HG02571 (cell line): ENCODE measurements at regions not wholly inside any gene's neighbourhood (a gene's known extent, or its start where the extent isn't known, plus 50 kb on each side); places are given as distances from the start of the nearest gene placed in this dataset.

Experiments
- ATAC-seq: cut with Tn5 transposase; IDR thresholded peaks from one replicate; pipeline ENCODE4 v1.9.1; 2021; ENCODE audit warnings: mild to moderate bottlenecking, moderate library complexity; ENCODE audit not compliant: unreplicated experiment

GRCh38 chr1:226816576-226816975 lies 53.8 kb upstream of the PSEN2 start:
- no peak for ATAC-seq

DNA sequence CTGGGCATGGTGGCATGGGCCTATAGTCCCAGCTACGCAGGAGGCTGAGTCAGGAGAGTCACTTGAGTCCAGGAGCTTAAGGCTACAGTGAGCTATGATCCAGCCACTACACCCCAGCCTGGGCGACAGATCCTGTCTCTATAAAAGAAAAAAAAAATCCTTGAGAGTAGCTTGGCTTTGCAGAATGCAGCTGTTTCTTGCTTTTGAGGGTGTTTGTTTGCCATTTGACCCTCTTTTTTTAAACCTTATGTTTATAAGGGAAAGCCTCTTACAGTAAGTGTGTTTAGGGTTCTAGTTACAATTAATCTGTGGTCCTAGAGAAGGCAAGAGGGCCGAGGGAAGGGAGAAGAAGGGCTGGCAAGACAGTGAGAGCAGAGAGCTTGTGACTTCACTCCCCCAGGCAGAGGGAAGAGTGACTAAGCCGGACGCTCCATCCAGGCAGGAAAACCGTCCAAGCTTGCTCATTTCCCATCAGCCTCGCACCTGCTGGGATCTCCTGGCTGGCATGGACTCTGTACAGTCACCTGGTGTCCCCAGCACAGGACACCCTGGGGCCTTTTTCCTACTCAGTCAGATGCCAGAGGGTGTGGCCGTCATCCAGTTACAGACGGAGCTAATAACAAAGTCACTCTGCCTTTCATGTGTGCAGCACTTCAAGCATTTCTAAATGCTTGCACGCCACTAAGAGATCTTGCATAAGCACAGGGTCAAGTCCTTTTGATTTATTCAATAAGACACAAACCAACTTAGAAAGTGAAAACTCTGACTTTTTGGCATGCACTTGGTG lies 55.5 kb upstream of the PSEN2 start:
- no peak for ATAC-seq

- no peak for ATAC-seq
These were observed 56.5 kb upstream of the PSEN2 start for GRCh38 chr1:226813671-226814591.

DNA sequence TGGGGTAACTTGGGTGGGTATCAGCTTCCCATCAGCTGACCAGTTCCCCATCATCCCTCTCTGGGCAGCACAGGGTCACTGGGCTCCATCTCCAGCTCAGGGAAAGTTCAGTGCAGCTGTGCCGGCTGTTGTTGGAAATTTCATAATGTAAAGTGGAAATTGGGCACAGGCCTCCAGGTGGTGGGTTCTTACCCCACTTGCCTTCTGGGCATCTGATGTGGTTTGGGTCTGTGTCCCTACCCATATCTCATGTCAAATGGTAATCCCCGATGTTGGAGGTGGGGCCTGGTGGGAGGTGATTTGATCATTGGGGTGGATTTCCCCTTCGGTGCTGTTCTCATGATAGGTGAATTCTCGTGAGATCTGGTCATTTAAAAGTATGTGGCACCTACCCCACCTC lies 59.7 kb upstream of the PSEN2 start:
- ATAC-seq, result no peak

GRCh38 chr1:226809785-226810571 lies 60.4 kb upstream of the PSEN2 start:
- no peak for ATAC-seq

DNA sequence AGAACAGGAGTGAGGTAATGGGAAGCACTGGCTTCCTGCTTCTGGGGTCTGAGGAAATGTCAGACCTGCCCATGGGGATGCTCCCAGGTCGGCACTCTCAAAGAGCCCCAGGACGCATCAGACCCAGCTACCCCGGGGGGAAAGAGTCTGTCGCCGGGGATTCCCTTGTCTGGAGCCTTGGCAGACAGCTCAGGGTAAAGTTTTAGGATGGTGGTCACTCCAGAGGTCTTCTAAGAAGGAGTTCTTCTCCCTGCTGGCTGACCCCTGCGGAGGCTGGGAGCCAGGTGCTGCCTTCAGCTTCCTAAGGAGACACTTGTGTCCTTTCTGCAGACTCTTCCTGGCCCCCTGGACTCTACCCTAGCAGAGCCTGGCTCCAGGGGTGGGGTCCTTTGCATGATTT lies 61.9 kb upstream of the PSEN2 start:
- ATAC-seq, result no peak

- ATAC-seq, result no peak
These were observed 63.4 kb upstream of the PSEN2 start for GRCh38 chr1:226806988-226807387.

DNA sequence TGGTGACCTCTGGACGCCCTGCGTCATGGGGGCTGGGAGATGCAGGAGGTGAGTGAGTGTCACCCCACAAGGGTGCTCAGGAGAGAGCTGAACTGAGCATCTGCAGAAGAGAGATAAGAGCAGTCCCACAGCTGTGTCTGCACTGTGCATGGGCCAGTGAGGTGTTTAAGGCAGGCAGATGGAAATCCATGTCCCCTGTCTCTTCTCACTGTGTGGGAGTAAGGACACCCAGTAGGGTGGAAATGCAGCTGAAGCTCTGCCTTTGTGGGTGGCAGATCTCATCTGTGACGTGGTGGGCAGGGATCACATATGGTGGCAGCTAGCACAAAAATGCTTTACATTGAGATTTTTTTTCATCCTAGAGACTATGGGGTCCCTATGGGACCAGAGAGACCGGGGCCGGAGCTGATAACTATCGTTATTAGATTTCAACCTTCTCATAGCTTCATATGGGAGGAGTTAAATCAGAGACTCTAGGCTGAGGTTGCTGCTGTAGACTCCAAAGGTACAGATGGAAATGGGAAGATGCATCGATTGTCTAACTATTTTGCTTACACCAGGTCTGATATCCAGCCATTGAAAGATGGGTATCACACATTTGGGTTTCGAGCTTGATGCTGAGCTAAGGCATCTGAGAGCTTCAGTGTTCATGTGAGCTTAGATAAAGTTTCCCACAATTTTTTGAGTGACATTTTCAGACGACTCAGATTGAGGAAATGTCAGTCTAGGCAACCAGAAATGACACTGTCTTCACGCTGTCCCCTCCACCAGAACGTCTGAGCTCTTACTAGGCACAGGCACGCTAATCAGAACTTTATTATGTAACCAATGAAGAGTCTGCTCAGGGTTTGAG lies 65.3 kb upstream of the PSEN2 start:
- no peak for ATAC-seq

DNA sequence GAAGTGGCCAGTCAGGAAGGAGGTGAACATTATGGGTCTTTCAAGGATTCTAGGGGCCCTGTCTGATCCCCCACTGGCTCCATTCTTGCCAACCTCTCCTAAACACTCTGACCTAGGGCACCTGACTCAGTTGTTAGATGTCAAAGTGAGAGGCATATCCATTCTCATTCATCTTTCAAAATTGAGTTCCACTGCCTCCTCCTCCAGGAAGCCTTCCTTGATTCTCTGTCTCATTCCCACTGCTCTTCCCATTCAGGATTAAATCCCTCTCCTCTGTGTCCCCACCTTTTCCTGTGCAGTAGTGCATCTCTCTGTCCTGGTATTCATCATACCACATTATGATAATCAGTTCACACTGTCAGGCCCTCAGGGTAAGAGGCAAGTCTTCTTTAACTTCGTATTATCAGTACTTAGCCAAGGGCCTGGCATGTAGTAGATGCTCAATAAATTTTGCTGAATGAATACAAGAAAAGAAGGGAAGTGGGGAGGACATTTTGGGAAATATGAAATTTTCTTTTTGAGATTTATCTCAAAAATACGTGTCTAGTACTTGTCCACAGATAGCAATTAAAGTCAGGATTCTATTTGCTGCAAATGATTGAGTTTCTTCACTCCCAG lies 61.8 kb upstream of the ITPKB start:
- ATAC-seq, result no peak

- no peak for ATAC-seq
These were observed 60.7 kb upstream of the ITPKB start for GRCh38 chr1:226799634-226800281.

GRCh38 chr1:226798427-226799411 lies 59.6 kb upstream of the ITPKB start:
- peak; percentile 76 for ATAC-seq

DNA sequence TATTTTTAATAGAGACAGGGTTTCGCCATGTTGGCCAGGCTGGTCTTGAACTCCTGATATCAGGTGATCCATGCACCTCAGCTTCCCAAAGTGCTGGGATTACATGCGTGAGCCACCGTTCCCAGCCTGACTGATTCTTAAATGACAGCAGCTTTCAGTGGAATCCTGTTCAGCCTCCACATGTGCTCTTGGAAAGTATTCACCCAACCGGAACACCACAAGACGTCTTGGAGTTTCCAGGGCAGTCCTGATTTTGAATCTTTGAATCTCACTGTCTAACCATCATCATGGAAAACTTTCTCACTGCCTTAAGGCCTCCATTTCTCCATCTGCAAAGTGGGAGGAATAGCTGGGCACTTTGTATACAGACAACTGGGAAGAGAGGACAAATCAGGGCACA lies 58.1 kb upstream of the ITPKB start:
- no peak for ATAC-seq

DNA sequence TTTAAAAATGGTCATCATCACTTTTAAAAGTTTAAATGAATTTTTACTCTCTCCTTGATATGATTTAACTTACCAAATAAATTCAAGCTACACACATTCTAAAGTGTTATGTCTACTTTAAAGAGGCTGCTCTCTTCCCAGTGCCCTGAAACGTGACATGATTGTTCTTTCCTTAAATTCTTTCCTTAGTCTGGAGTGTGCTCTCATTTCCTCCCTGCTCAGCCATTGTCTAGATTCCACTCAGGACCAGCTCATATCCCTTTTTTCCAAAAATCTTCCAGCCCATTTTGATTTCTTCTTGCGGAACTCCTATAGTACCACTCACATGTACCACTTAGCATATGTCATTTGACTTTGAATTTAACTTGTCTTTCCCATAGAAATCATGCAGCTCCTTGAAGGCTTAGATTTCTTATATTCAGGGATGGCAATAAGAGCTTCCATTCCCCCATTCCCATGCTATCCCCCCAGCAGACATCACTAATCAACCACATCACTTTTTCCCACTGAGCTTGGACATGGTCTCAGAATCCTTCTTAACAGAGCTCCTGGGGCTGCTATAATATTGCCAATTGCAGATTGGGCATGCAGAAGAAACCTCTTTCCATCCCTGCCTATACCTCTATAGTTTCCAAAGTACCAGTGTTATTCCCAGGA lies 54.7 kb upstream of the ITPKB start:
- ATAC-seq, result no peak

- ATAC-seq, result no peak
These were observed 53.3 kb upstream of the ITPKB start for GRCh38 chr1:226792368-226792767.

DNA sequence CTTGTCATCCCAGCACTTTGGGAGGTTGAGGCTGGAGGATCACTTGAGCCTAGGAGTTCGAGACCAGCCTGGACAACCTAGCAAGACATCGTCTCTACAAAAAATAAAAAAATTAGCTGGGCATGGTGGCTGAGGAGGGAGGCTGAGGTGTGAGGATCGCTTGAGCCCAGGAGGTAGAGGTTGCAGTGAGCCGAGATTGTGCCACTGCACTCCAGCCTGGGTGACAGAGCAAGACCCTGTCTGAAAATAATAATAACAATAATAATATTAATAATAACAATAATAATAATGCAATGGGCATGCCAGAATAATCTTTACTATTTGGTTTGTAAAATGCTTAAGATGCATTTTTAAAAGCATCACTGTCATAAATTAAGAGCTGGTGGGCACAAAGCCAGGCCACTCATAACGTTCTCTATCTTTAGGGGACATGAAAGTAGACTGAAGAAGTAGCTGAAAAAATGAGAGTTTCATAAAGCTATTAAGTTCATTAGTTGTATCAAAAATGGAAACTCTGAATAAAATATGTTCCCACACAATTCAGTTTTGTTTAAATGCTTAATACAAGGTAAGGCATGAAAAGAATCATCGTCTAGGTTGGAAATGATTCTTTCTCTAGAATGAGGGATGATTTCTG lies 51.6 kb upstream of the ITPKB start:
- ATAC-seq, result no peak

- ATAC-seq, result no peak
These were observed 49.9 kb upstream of the ITPKB start for GRCh38 chr1:226788965-226789364.
